K562 (cell line): ENCODE measurements at regions not wholly inside any gene's neighbourhood (a gene's known extent, or its start where the extent isn't known, plus 50 kb on each side); places are given as distances from the start of the nearest gene placed in this dataset.

Experiments used
- ATAC-seq: fragments of 200-7000 bp; cut with Tn5 transposase; 3 replicates; pipeline ENCODE4 v1.9.1; 2020; ENCODE audit warnings: moderate library complexity
- BruUV-seq: library from RNA; stranded (reverse); fragments of 400-500 nt; replicated peaks from 2 replicates; lab custom pipeline; 2021; lab: Mats Ljungman, UMichigan
- CTCF ChIA-PET: fragments of 300-600 bp; formaldehyde crosslinking; extraction: SDS; loops from one replicate; lab custom pipeline; 2021; ENCODE audit warnings: low intra/inter-chr PET ratio; lab: Yijun Ruan, JAX
- POLR2A ChIA-PET: fragments of 300-600, 350-650 bp; sonication (Branson Sonifier 250); formaldehyde crosslinking; extraction: SDS; loops from one replicate; lab custom pipeline; 2021; ENCODE audit warnings: antibody characterized with exemption, inconsistent platforms; lab: Yijun Ruan, JAX
- DNase-seq, 4 experiments: peaks; one replicate each; pipeline versions ENCODE4 v3.0.0 to v3.0.0-alpha.2; 2011 to 2018; ENCODE audit warnings: low spot score in 3 of 4, mixed read lengths in 3 of 4; ENCODE audit errors: extremely low read depth in 1 of 4
- FAIRE-seq: peaks from 2 replicates; lab custom pipeline; 2011; peaks lifted over from hg19 to GRCh38; lab: Jason Lieb, UNC
- H2AFZ ChIP-seq: 2 replicates; pipeline ENCODE4 v1.6.0; 2011; ENCODE audit warnings: low read depth, low read length, control low read depth, inconsistent platforms
- H3K27ac ChIP-seq: fragments of 200-600 bp; 3 replicates; pipeline ENCODE4 v1.8.0; 2011; ENCODE audit warnings: low read depth, mild to moderate bottlenecking, control low read depth, inconsistent platforms, low read length, moderate library complexity, mixed read lengths; ENCODE audit errors: extremely low read depth
- H3K27me3 ChIP-seq, 2 experiments: fragments of 300-600 bp in 1 of 2; 2 replicates in 1 of 2; 3 replicates in 1 of 2; pipeline versions ENCODE4 v1.6.0 to v1.8.0; 2011; ENCODE audit warnings: inconsistent platforms in 2 of 2, low read length in 2 of 2, mild to moderate bottlenecking in 1 of 2, mixed read lengths in 1 of 2, moderate library complexity in 1 of 2; ENCODE audit not compliant: control insufficient read depth in 2 of 2, insufficient read depth in 2 of 2
- H3K36me3 ChIP-seq: fragments of 300-600 bp; 3 replicates; pipeline ENCODE4 v1.8.0; 2011; ENCODE audit warnings: mild to moderate bottlenecking, low read length, inconsistent platforms; ENCODE audit not compliant: control insufficient read depth, insufficient read depth
- H3K4me1 ChIP-seq, 2 experiments: fragments of 200-600 bp in 1 of 2; replicated peaks in 1 of 2; 2 replicates in 1 of 2; 3 replicates in 1 of 2; pipeline versions ENCODE4 v1.5.1 to v1.8.0; 2011; ENCODE audit warnings: inconsistent platforms in 2 of 2, low read length in 2 of 2, mild to moderate bottlenecking in 1 of 2, mixed read lengths in 1 of 2, moderate library complexity in 1 of 2; ENCODE audit not compliant: control insufficient read depth in 2 of 2, insufficient read depth in 2 of 2
- H3K4me2 ChIP-seq: 2 replicates; pipeline ENCODE4 v1.6.1; 2011; ENCODE audit warnings: low read length, control low read depth, inconsistent platforms, mixed read lengths; ENCODE audit not compliant: insufficient read depth
- H3K4me3 ChIP-seq: fragments of 200-600 bp; sonication (generic), shearing (Covaris generic); 2 replicates; pipeline ENCODE4 v1.5.1; 2016; ENCODE audit warnings: control low read depth, inconsistent platforms
- H3K79me2 ChIP-seq: fragments of 200-600 bp; 3 replicates; pipeline ENCODE4 v1.8.0; 2011; ENCODE audit warnings: low read length, inconsistent platforms; ENCODE audit not compliant: control insufficient read depth, insufficient read depth
- H3K9ac ChIP-seq, 2 experiments: 2 replicates each; pipeline versions ENCODE4 v1.6.0 to v1.6.1; 2011; ENCODE audit warnings: low read depth in 2 of 2, low read length in 2 of 2, control low read depth in 1 of 2, inconsistent platforms in 1 of 2, mild to moderate bottlenecking in 1 of 2, mixed read lengths in 1 of 2; ENCODE audit not compliant: insufficient read depth in 1 of 2
- H3K9me1 ChIP-seq: one replicate; pipeline ENCODE4 v1.6.0; 2011; ENCODE audit warnings: inconsistent platforms, mild to moderate bottlenecking, low read length, moderate library complexity; ENCODE audit not compliant: control insufficient read depth, insufficient read depth
- H3K9me3 ChIP-seq: replicated peaks from 2 replicates; pipeline ENCODE4 v1.5.1; 2011; ENCODE audit warnings: low read depth, low read length, inconsistent platforms; ENCODE audit not compliant: control insufficient read depth, insufficient read depth
- H4K20me1 ChIP-seq: replicated peaks from 2 replicates; pipeline ENCODE4 v1.6.1; 2011; ENCODE audit warnings: low read length, inconsistent platforms, mixed read lengths; ENCODE audit not compliant: control insufficient read depth, insufficient read depth
- NR2F6 ChIP-seq: fragments of 450-650 bp; formaldehyde crosslinking; IDR thresholded peaks from 2 replicates; pipeline ENCODE4 v1.4.0; 2020; ENCODE audit warnings: mild to moderate bottlenecking
- PREB ChIP-seq: sonication (generic); formaldehyde crosslinking; IDR thresholded peaks from 2 replicates; pipeline ENCODE4 v1.8.1; 2023; ENCODE audit warnings: mild to moderate bottlenecking, missing genetic modification reagents
- RFX1 ChIP-seq: fragments of 450-650 bp; IDR thresholded peaks from 2 replicates; pipeline ENCODE4 v1.6.1; 2016; ENCODE audit warnings: mild to moderate bottlenecking, moderate library complexity
- SMAD1 ChIP-seq: fragments of 150-350 bp; IDR thresholded peaks from 2 replicates; pipeline ENCODE4 v1.6.1; 2014; ENCODE audit warnings: low read length, low read depth; ENCODE audit not compliant: partially characterized antibody
- TBP ChIP-seq: optimal IDR thresholded peaks from 2 replicates; pipeline ENCODE3; 2011; ENCODE audit warnings: low read depth, low read length, improper control_type of control experiment
- ZEB2 ChIP-seq: fragments of 450-650 bp; IDR thresholded peaks from 2 replicates; pipeline ENCODE4 v1.6.1; 2016
- ZNF274 ChIP-seq: IDR thresholded peaks from 2 replicates; pipeline ENCODE4 v1.6.1; 2011; ENCODE audit warnings: low read depth, mild to moderate bottlenecking, low read length, moderate library complexity, borderline replicate concordance
- ZNF668 ChIP-seq: fragments of 250-450 bp; sonication (Bioruptor Pico); IDR thresholded peaks from 2 replicates; pipeline ENCODE4 v1.8.0; 2022; ENCODE audit warnings: mild to moderate bottlenecking, inconsistent platforms
- WGBS: fragments of 100-300 bp; shearing (Covaris generic); methylation state at CpG from one replicate; pipeline ENCODE4 v1.1.6; 2016; ENCODE audit warnings: low coverage, mixed read lengths; ENCODE audit not compliant: insufficient coverage; ENCODE audit errors: missing lambda C conversion rate; 5-methylcytosine and 5-hydroxymethylcytosine counted together
- in situ Hi-C: fragments of 300-500 bp; cut with MboI; formaldehyde crosslinking; loops from 4 replicates; pipeline ENCODE4 v1.15.0; 2018; ENCODE audit warnings: inconsistent platforms, mixed read lengths
- intact Hi-C: fragments of 100-400 bp; cut with micrococcal nuclease; formaldehyde crosslinking; loops from 2 replicates; pipeline ENCODE4 v1.14.2; 2022

- no peaks in the 10 kb centered on the region for H3K9me3 ChIP-seq
- no peak for ATAC-seq
- in situ Hi-C loops = no loop called here
- no peak overlapping the region for H3K9ac ChIP-seq
- intact Hi-C loops = no loop called here
- H3K27me3 ChIP-seq = no peaks in the 10 kb centered on the region
- POLR2A ChIA-PET = no interaction called here
- CTCF ChIA-PET = no interaction called here
- no peak overlapping the region for H2AFZ ChIP-seq
- TF ChIP-seq ZEB2 (no peak), ZNF274 (no peak), TBP (no peak), SMAD1 (no peak), RFX1 (no peak), ZNF668 (no peak), NR2F6 (CRISPR knock-in tag) (no peak), PREB (CRISPR knock-in tag) (no peak)
- no peak for FAIRE-seq
- no peaks in the 10 kb centered on the region for H3K4me1 ChIP-seq
- H3K79me2 ChIP-seq = no peaks in the 10 kb centered on the region
- no peak overlapping the region for H3K27ac ChIP-seq
- DNase-seq = no peak
- WGBS = 0% methylated on average over 2 of the region's 2 CpGs
- H3K9me1 ChIP-seq = no peaks in the 10 kb centered on the region
- no peak overlapping the region for H3K4me3 ChIP-seq
- H3K4me2 ChIP-seq = no peak overlapping the region
- BruUV-seq = no TSS peak
- H4K20me1 ChIP-seq = no peaks in the 10 kb centered on the region
- no peaks in the 10 kb centered on the region for H3K36me3 ChIP-seq
Observed at GRCh38 chrX:30156009-30156408, 59.4 kb upstream of the MAGEB2 start.
